Gastrocnemius medialis (tissue), 4 donors: ENCODE measurements at regions not wholly inside any gene's neighbourhood (a gene's known extent, or its start where the extent isn't known, plus 50 kb on each side); places are given as distances from the start of the nearest gene placed in this dataset.

Experiments used
- CTCF ChIP-seq, 5 experiments: fragments of 450-650 bp in 3 of 5; fragments of 200-600 bp in 2 of 5; sonication (generic) in 2 of 5; IDR thresholded peaks in 4 of 5; conservative IDR thresholded peaks in 1 of 5; 1 replicate in 4 of 5; 2 replicates in 1 of 5; pipeline ENCODE4 v1.5.1; 2016 to 2019; ENCODE audit warnings: antibody characterized with exemption in 5 of 5, mild to moderate bottlenecking in 3 of 5, moderate library complexity in 3 of 5
- POLR2A ChIP-seq, 2 donors: fragments of 450-650 bp; IDR thresholded peaks; one replicate each; pipeline ENCODE4 v1.6.1; 2017; ENCODE audit warnings: antibody characterized with exemption in 2 of 2, mild to moderate bottlenecking in 2 of 2, moderate library complexity in 2 of 2

- TF ChIP-seq CTCF (IDR thresholded peaks at IDR 0.05 in 4 of 5, conservative IDR thresholded peaks at IDR 0.05 in 1 of 5) (no peak), POLR2A (IDR thresholded peaks at IDR 0.05) (no peak)
These were observed 309.0 kb upstream of the PTCHD4 start for GRCh38 chr6:48419992-48420391.
